ENCODE measurements at regions not wholly inside any gene's neighbourhood (a gene's known extent, or its start where the extent isn't known, plus 50 kb on each side); places are given as distances from the start of the nearest gene placed in this dataset.

- TF ChIP-seq RFX5 (IDR thresholded peaks at IDR 0.05; ENCODE audit: low read depth, low read length): no peak
- no peak for TF ChIP-seq CTCF (conservative IDR thresholded peaks at IDR 0.05; ENCODE audit: low read depth, low read length)
- TF ChIP-seq RAD21 (IDR thresholded peaks at IDR 0.05; ENCODE audit: low read length): no peak
- TF ChIP-seq SMC3 (IDR thresholded peaks at IDR 0.05; ENCODE audit: low read depth, low read length): no peak
- TF ChIP-seq POLR2A (IDR thresholded peaks at IDR 0.05; ENCODE audit: low read depth, low read length): no peak
- TF ChIP-seq MXI1 (IDR thresholded peaks at IDR 0.05; ENCODE audit: borderline replicate concordance, low read depth, low read length): no peak
- no peak for TF ChIP-seq RCOR1 (IDR thresholded peaks at IDR 0.05; ENCODE audit: insufficient replicate concordance, low read length)
- TF ChIP-seq CEBPB (IDR thresholded peaks at IDR 0.05; ENCODE audit: low read depth, low read length): no peak
- TF ChIP-seq BHLHE40 (IDR thresholded peaks at IDR 0.05; ENCODE audit: low read depth, low read length): no peak
- TF ChIP-seq ELK1 (IDR thresholded peaks at IDR 0.05; ENCODE audit: borderline replicate concordance, low read depth, low read length): no peak
- TF ChIP-seq FOS (IDR thresholded peaks at IDR 0.05; ENCODE audit: low read depth, low read length): no peak
- no peak for TF ChIP-seq MAFK (IDR thresholded peaks at IDR 0.05; ENCODE audit: low read depth, low read length)
Observed at GRCh38 chr9:108724122-108724521, 131.7 kb downstream of the ACTL7B start.
